ENCODE measurements at regions not wholly inside any gene's neighbourhood (a gene's known extent, or its start where the extent isn't known, plus 50 kb on each side); places are given as distances from the start of the nearest gene placed in this dataset.

- no peak for TF ChIP-seq CTCF (IDR thresholded peaks at IDR 0.05; ENCODE audit: extremely low read depth, insufficient read depth, missing control alignments)
- in situ Hi-C loops (cut with MboI; ENCODE audit: low pct_unique_long_range_greater_than_20kb, low sequenced_read_pairs, unreplicated experiment), result no loop called here
- DNase-seq (ENCODE audit: low spot score), result no peak
These were observed 158.1 kb downstream of the SOX3 start for GRCh38 chrX:140346729-140347128.

- no peak for TF ChIP-seq CTCF (IDR thresholded peaks at IDR 0.05; ENCODE audit: extremely low read depth, insufficient read depth, missing control alignments)
- in situ Hi-C loops (cut with MboI; ENCODE audit: low pct_unique_long_range_greater_than_20kb, low sequenced_read_pairs, unreplicated experiment), result no loop called here
- no peak for DNase-seq (ENCODE audit: low spot score)
These were observed 161.5 kb downstream of the SOX3 start for GRCh38 chrX:140343226-140343868.

- no peak for TF ChIP-seq CTCF (IDR thresholded peaks at IDR 0.05; ENCODE audit: extremely low read depth, insufficient read depth, missing control alignments)
These were observed 162.5 kb downstream of the SOX3 start for GRCh38 chrX:140342410-140342809.

GRCh38 chrX:140337263-140337662 lies 167.6 kb downstream of the SOX3 start:
- TF ChIP-seq CTCF (IDR thresholded peaks at IDR 0.05; ENCODE audit: extremely low read depth, insufficient read depth, missing control alignments), result no peak
- in situ Hi-C loops (cut with MboI; ENCODE audit: low pct_unique_long_range_greater_than_20kb, low sequenced_read_pairs, unreplicated experiment), result no loop called here
- no peak for DNase-seq (ENCODE audit: low spot score)

More at GRCh38 chrX:140342410-140342809, 162.5 kb downstream of the SOX3 start:
- DNase-seq (ENCODE audit: low spot score), result no peak
- in situ Hi-C loops (cut with MboI; ENCODE audit: low pct_unique_long_range_greater_than_20kb, low sequenced_read_pairs, unreplicated experiment), result no loop called here

- in situ Hi-C loops (cut with MboI; ENCODE audit: low pct_unique_long_range_greater_than_20kb, low sequenced_read_pairs, unreplicated experiment), result no loop called here
- TF ChIP-seq CTCF (IDR thresholded peaks at IDR 0.05; ENCODE audit: extremely low read depth, insufficient read depth, missing control alignments), result no peak
- no peak for DNase-seq (ENCODE audit: low spot score)
These were observed 186.6 kb downstream of the SOX3 start for GRCh38 chrX:140318296-140318695.

GRCh38 chrX:140317462-140317861 lies 187.4 kb downstream of the SOX3 start:
- DNase-seq (ENCODE audit: low spot score), result no peak
- TF ChIP-seq CTCF (IDR thresholded peaks at IDR 0.05; ENCODE audit: extremely low read depth, insufficient read depth, missing control alignments), result no peak
- in situ Hi-C loops (cut with MboI; ENCODE audit: low pct_unique_long_range_greater_than_20kb, low sequenced_read_pairs, unreplicated experiment), result no loop called here

All from GM13977 (cell line).